HAP-1 (cell line): ENCODE measurements at regions not wholly inside any gene's neighbourhood (a gene's known extent, or its start where the extent isn't known, plus 50 kb on each side); places are given as distances from the start of the nearest gene placed in this dataset.

Experiments
- DNase-seq, 2 experiments: peaks; one replicate each; pipeline ENCODE4 v3.0.0-alpha.2; 2016 to 2020; ENCODE audit warnings: low spot score in 2 of 2
- H3K27me3 ChIP-seq: fragments of 250-450 bp; sonication (Bioruptor Pico); 2 replicates; pipeline ENCODE4 v1.5.1; 2020; ENCODE audit warnings: low read depth, mild to moderate bottlenecking, moderate library complexity
- H3K36me3 ChIP-seq: fragments of 250-450 bp; sonication (Bioruptor Pico); replicated peaks from 2 replicates; pipeline ENCODE4 v1.5.1; 2020; ENCODE audit warnings: mild to moderate bottlenecking
- H3K4me1 ChIP-seq: fragments of 250-450 bp; sonication (Bioruptor Pico); 2 replicates; pipeline ENCODE4 v1.5.1; 2020; ENCODE audit warnings: mild to moderate bottlenecking
- H3K4me3 ChIP-seq: fragments of 250-450 bp; sonication (Bioruptor Pico); 2 replicates; pipeline ENCODE4 v1.5.1; 2020; ENCODE audit warnings: mild to moderate bottlenecking, moderate library complexity
- H3K9me3 ChIP-seq: fragments of 250-450 bp; sonication (Bioruptor Pico); 2 replicates; pipeline ENCODE4 v1.5.1; 2020; ENCODE audit warnings: mild to moderate bottlenecking, moderate library complexity
- in situ Hi-C: fragments of 300-500 bp; cut with MboI; formaldehyde crosslinking; loops from 3 replicates; pipeline ENCODE4 v1.14.3; 2020; ENCODE audit warnings: low sequenced_read_pairs, inconsistent platforms, mixed read lengths

GRCh38 chr16:61413021-61413420, 623.2 kb downstream of the CDH8 start:
- H3K36me3 ChIP-seq = no peaks in the 10 kb centered on the region
- H3K4me1 ChIP-seq = no peaks in the 10 kb centered on the region
- no peak overlapping the region for H3K4me3 ChIP-seq
- in situ Hi-C loops = no loop called here
- DNase-seq = no peak
- H3K27me3 ChIP-seq = no peaks in the 10 kb centered on the region
- H3K9me3 ChIP-seq = no peaks in the 10 kb centered on the region

GRCh38 chr16:61412562-61412961, 623.7 kb downstream of the CDH8 start:
- Histone ChIP-seq H3K9me3 (no peaks in the 10 kb centered on the region), H3K36me3 (no peaks in the 10 kb centered on the region), H3K4me1 (no peaks in the 10 kb centered on the region), H3K27me3 (no peaks in the 10 kb centered on the region), H3K4me3 (no peak overlapping the region)
- DNase-seq = no peak
- in situ Hi-C loops = no loop called here

DNA sequence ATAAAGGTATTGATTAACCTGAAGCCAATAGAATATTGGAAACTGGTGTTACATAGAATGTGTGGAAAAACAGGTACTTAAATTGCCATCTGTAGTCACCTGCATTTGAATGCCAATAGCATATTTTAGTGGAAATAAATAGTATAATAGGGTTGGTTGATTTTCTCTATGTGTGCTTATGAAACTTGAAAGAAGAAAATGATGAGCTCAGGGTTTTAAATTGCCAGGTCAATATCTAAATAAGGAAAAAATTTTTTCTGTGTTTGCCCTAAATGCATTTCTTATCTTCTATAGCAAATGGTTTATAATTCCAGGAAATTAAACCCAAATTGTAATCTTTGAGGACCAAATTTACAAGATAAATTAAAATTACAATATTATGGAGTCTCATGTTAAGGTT, 626.6 kb downstream of the CDH8 start:
- H3K4me3 ChIP-seq = no peak overlapping the region
- in situ Hi-C loops = no loop called here
- H3K4me1 ChIP-seq = no peaks in the 10 kb centered on the region
- H3K9me3 ChIP-seq = no peaks in the 10 kb centered on the region
- H3K27me3 ChIP-seq = no peaks in the 10 kb centered on the region
- H3K36me3 ChIP-seq = no peaks in the 10 kb centered on the region
- no peak for DNase-seq

- H3K4me1 ChIP-seq = no peaks in the 10 kb centered on the region
- no peaks in the 10 kb centered on the region for H3K36me3 ChIP-seq
- in situ Hi-C loops = no loop called here
- no peak for DNase-seq
- H3K27me3 ChIP-seq = no peaks in the 10 kb centered on the region
- no peaks in the 10 kb centered on the region for H3K9me3 ChIP-seq
- H3K4me3 ChIP-seq = no peak overlapping the region
These were observed 632.9 kb downstream of the CDH8 start for GRCh38 chr16:61403386-61403785.

GRCh38 chr16:61391896-61392295, 644.3 kb downstream of the CDH8 start:
- Histone ChIP-seq H3K36me3 (no peaks in the 10 kb centered on the region), H3K4me1 (no peaks in the 10 kb centered on the region), H3K9me3 (no peaks in the 10 kb centered on the region), H3K4me3 (no peak overlapping the region), H3K27me3 (no peaks in the 10 kb centered on the region)
- in situ Hi-C loops = no loop called here
- DNase-seq = no peak

DNA sequence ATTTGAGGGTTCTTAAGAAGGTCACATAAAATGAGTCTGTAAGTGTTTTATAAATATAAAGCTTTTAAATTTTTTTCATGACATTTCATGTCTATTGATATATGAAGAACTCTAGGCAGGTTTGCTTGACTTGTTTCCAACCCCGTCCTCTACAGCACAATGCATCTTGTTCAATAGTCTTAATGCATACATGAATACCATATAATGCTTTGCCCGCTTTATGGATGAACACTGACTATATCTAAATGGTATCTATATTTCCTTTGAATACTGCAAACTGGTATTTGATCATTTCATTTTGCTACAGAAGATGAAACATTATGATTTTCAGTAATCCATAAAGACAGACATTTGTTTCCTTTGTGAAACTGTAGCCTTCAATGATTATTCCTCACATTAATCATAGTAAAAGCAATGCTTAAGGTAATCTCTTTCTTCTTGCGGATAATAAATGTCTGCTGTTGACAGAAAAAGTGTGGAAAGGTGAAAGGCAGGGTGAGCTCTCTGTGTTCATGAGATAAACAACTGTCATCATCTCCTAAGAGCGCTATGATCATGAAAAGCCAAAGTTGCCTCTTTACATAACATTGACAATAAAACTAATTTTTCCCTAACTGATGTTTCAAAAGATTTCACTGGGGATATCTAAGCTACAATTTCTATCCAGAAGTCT, 645.1 kb downstream of the CDH8 start:
- H3K4me3 ChIP-seq = no peak overlapping the region
- DNase-seq = no peak
- no peaks in the 10 kb centered on the region for H3K4me1 ChIP-seq
- in situ Hi-C loops = no loop called here
- no peaks in the 10 kb centered on the region for H3K27me3 ChIP-seq
- H3K36me3 ChIP-seq = no peaks in the 10 kb centered on the region
- H3K9me3 ChIP-seq = no peaks in the 10 kb centered on the region

DNA sequence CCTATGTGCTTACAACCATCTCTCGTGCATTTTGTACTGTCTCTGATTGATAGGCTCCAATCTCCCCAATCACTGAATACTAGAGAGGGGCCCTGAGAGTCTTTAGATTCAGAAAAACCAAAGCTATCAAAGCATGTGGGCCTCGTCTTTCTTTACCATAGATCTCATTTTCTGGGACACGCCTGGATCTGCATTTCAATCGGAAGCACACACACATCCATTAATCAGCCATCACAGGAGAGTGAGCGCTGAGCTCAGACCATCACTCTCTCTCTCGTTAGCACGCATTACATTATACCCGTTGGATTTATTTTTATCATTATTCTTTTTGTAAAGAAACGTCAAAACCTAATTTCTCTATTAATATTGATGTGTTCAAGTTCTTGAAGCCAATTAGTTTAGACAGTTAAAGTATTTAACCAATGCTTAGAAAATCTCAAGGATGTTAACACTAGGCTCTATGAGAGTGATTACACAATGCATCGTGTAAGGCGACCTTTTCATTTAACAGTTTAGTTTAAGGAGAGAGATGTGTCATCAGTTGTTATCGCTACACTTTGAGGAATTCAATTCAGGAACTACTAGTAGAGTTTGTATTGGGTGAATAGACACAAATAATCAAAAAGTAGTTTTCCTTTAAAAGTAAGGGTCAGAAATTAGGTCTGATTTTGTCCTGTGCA, 650.7 kb downstream of the CDH8 start:
- no peaks in the 10 kb centered on the region for H3K36me3 ChIP-seq
- DNase-seq = no peak
- no peaks in the 10 kb centered on the region for H3K4me1 ChIP-seq
- H3K27me3 ChIP-seq = no peaks in the 10 kb centered on the region
- no peak overlapping the region for H3K4me3 ChIP-seq
- in situ Hi-C loops = no loop called here
- no peaks in the 10 kb centered on the region for H3K9me3 ChIP-seq

GRCh38 chr16:61382435-61382834, 653.8 kb downstream of the CDH8 start:
- Histone ChIP-seq H3K4me1 (no peaks in the 10 kb centered on the region), H3K9me3 (no peaks in the 10 kb centered on the region), H3K36me3 (no peaks in the 10 kb centered on the region), H3K27me3 (no peaks in the 10 kb centered on the region), H3K4me3 (no peak overlapping the region)
- in situ Hi-C loops = no loop called here
- DNase-seq = no peak

GRCh38 chr16:61379311-61379710, 656.9 kb downstream of the CDH8 start:
- H3K4me3 ChIP-seq = no peak overlapping the region
- H3K36me3 ChIP-seq = no peaks in the 10 kb centered on the region
- no peaks in the 10 kb centered on the region for H3K9me3 ChIP-seq
- DNase-seq = no peak
- in situ Hi-C loops = no loop called here
- no peaks in the 10 kb centered on the region for H3K4me1 ChIP-seq
- no peaks in the 10 kb centered on the region for H3K27me3 ChIP-seq

DNA sequence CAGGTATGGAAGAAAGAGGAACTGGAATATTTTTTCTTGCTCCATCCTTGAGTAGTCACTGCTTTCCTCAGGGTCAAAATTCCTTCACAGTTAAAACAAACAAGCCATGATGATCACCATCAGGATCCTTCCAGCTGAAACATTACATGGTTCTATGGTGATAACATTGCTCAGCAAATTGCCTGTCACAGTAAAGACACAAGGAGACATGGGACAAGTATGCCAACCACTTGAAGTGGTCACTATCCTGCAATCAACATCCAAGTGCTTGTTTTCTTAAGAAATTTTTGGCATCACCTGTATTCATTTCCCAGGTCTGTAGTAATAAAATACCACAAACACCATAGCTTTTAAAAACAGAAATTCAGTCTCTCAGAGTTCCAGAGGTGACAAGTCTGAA, 662.2 kb downstream of the CDH8 start:
- H3K4me1 ChIP-seq = no peaks in the 10 kb centered on the region
- in situ Hi-C loops = loop anchor here (25.0 kb wide), 1 partner anchor 112 kb away; no protein-coding TSS in a partner anchor
- H3K9me3 ChIP-seq = no peaks in the 10 kb centered on the region
- DNase-seq = no peak
- H3K36me3 ChIP-seq = no peaks in the 10 kb centered on the region
- H3K4me3 ChIP-seq = no peak overlapping the region
- no peaks in the 10 kb centered on the region for H3K27me3 ChIP-seq

GRCh38 chr16:61371881-61372280, 664.4 kb downstream of the CDH8 start:
- H3K4me1 ChIP-seq = no peaks in the 10 kb centered on the region
- no peak for DNase-seq
- in situ Hi-C loops = loop anchor here (25.0 kb wide), 1 partner anchor 110 kb away; no protein-coding TSS in a partner anchor
- H3K27me3 ChIP-seq = no peaks in the 10 kb centered on the region
- no peak overlapping the region for H3K4me3 ChIP-seq
- no peaks in the 10 kb centered on the region for H3K9me3 ChIP-seq
- H3K36me3 ChIP-seq = no peaks in the 10 kb centered on the region

DNA sequence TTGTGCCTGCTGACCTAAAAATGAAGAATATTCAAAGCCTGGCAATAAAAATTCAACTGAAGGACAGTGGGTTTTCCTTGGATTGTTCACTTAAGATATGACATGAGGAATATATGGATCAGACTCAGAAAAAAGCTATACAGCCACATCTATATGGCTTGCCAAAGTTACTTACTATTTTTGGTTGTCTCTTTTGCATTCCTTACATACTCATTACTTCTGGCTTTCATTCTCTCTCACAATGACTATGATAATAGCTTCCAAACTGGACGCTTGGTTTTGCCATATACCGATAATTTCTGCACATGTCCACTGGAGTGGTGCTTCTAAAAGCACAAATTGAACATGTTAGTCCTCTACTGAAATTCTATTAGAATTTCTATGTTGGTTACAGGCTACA, 664.9 kb downstream of the CDH8 start:
- DNase-seq = no peak
- in situ Hi-C loops = loop anchor here (25.0 kb wide), 1 partner anchor 109 kb away; no protein-coding TSS in a partner anchor
- Histone ChIP-seq H3K9me3 (no peaks in the 10 kb centered on the region), H3K27me3 (no peaks in the 10 kb centered on the region), H3K36me3 (no peaks in the 10 kb centered on the region), H3K4me3 (no peak overlapping the region), H3K4me1 (no peaks in the 10 kb centered on the region)

DNA sequence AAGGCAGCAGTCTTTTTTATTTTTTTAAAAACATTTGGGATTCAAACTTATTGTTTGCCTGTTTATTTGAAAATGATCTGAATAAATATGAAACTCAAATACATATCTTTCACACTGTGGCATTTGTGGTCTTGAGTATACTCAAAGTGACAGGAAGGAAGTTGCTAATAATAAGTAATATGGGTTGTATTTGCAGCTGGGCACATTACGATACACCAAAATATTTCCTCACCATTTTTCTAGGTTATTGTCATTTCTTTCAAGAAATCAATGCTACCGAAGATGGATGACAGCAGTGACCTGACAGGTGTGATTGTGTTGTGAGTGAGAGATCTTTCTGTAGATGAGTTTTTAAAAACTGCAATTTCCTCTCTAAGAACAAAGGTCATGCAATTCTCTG, 665.7 kb downstream of the CDH8 start:
- DNase-seq = no peak
- in situ Hi-C loops = loop anchor here (25.0 kb wide), 1 partner anchor 108 kb away; no protein-coding TSS in a partner anchor
- H3K9me3 ChIP-seq = no peaks in the 10 kb centered on the region
- H3K36me3 ChIP-seq = no peaks in the 10 kb centered on the region
- no peaks in the 10 kb centered on the region for H3K27me3 ChIP-seq
- H3K4me3 ChIP-seq = no peak overlapping the region
- no peaks in the 10 kb centered on the region for H3K4me1 ChIP-seq

- H3K27me3 ChIP-seq = no peaks in the 10 kb centered on the region
- in situ Hi-C loops = loop anchor here (25.0 kb wide), 1 partner anchor 104 kb away; no protein-coding TSS in a partner anchor
- no peaks in the 10 kb centered on the region for H3K36me3 ChIP-seq
- no peak overlapping the region for H3K4me3 ChIP-seq
- H3K4me1 ChIP-seq = no peaks in the 10 kb centered on the region
- no peaks in the 10 kb centered on the region for H3K9me3 ChIP-seq
- DNase-seq = no peak
These were observed 670.2 kb downstream of the CDH8 start for GRCh38 chr16:61366006-61366405.
